HUDEP-2 (cell line): ENCODE measurements at regions not wholly inside any gene's neighbourhood (a gene's known extent, or its start where the extent isn't known, plus 50 kb on each side); places are given as distances from the start of the nearest gene placed in this dataset.

Experiments
- DNase-seq, 76 experiments: peaks; one replicate each; lab custom pipeline; 2025; ENCODE audit not compliant: unreplicated experiment in 76 of 76; lab: John Stamatoyannopoulos, UW

- DNase-seq, result no peak
Observed at GRCh38 chr6:123747515-123747914, 56.1 kb upstream of the NKAIN2 start.

DNA sequence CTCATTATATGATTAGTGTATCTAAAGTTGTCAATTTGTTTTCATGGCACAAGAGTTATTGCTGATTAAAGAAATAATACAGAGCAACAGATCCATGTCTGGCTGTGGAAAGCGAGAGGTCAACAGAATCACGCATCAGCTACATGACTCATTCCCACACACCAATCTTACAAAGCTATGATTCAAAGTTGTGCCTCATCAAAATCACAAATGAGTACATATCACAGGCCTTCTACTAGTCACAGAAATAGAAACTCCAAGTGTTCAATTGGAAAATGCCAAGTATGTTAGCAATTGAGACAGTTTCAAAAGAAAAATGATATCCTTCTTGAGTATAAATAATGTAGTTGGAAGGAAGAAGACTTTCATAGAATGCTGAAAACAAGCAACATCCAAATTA is 57.8 kb upstream of the NKAIN2 start:
- no peak for DNase-seq

DNA sequence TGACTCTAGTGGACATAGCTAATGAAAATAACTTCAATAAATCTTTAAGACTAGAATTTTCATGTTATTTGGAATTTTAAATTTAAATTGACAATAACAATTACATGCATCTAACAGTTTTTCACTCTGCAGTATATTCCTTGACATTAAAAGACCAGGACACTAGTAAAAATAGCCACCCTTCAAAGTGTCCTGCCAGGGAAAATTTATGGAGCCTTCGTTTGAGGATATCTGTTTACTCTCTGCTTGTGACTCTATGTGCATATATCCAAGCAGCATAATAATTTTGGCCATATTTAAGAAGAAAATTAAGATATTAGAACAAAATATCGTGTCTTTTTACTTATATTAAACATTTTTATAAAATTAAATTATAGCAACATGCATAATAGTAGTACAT is 58.8 kb upstream of the NKAIN2 start:
- DNase-seq, result no peak

DNA sequence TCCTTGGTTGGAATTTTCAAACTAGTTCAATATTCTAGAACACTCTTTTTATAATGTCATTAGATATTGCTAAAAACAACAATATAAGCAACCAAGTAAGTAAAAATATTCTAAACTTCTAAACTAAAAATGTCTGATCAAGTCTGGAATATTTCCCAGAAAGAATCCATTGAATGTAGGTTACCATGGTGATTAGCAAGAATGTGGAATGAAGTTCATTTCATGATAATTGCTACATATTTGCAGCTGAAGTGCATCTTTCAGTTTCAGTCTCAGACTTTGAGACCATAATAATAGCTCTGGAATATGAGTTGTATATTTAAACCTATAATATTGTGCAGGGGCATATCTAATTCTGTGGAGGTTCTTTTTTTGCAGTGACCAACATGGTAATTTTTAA is 61.0 kb upstream of the NKAIN2 start:
- DNase-seq, result no peak

DNA sequence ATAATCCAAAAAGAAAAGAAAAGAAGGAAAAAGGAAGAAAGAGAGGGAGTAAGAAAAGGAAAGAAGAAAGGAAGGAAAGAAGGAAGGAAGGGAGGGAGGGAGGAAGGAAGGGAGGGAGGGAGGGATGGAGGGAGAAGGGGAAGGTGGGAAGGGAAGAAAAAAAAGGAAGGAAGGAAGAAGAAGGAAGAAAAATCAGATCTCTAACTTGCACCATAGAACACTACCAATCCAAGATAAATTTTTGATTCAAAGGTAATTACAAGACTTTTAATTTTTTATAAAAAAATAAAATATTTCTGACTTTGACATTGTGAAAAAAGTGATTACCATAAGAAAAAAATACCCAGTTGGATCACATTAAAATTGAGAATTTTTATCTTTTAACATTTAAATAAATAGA is 70.5 kb upstream of the NKAIN2 start:
- DNase-seq, result no peak

- DNase-seq, result no peak
Observed at GRCh38 chr6:123716506-123716905, 79.8 kb upstream of the TRDN start.

- peak in 23 of 76 experiments; percentile 3 to 63 (median 21) for DNase-seq
Observed at GRCh38 chr6:123715006-123715863, 78.5 kb upstream of the TRDN start.

GRCh38 chr6:123712831-123713230 is 76.1 kb upstream of the TRDN start:
- no peak for DNase-seq

- no peak for DNase-seq
Observed at GRCh38 chr6:123702943-123703342, 66.2 kb upstream of the TRDN start.

GRCh38 chr6:123687864-123688263 is 51.1 kb upstream of the TRDN start:
- DNase-seq, result no peak
